ENCODE measurements at regions not wholly inside any gene's neighbourhood (a gene's known extent, or its start where the extent isn't known, plus 50 kb on each side); places are given as distances from the start of the nearest gene placed in this dataset.

DNA sequence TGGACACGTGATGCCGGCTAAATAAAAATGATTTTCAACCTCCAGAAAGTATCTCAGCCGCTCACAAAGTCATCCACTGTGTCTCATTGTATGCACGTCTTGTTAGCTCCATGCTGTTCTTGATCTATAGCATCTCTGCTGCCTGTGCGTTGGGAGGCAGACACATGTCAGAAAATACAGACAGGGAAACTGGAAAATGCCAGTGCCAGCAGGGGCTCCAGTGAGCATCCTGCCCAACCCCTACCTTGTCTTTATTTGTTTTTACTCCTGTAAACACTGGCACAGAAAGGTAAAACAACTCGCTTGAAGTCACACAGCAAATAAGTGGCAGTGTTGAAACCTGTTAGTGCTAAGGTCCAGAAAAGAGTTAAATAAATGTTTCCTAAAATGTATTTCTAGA, 208.1 kb upstream of the ASIC2 start:
- Mint-ChIP-seq H3K36me3 (ENCODE audit: low read depth) (no peaks in the 10 kb centered on the region), H3K9me3 (no peaks in the 10 kb centered on the region), H3K27ac (no peak overlapping the region), H3K27me3 (peaks cover 5% of the 10 kb centered on the region), H3K4me1 (no peaks in the 10 kb centered on the region), H3K4me3 (no peak overlapping the region)
- ATAC-seq (ENCODE audit: low read depth) (no peak), DNase-seq (no peak)
- TF ChIP-seq, protein P1, sequence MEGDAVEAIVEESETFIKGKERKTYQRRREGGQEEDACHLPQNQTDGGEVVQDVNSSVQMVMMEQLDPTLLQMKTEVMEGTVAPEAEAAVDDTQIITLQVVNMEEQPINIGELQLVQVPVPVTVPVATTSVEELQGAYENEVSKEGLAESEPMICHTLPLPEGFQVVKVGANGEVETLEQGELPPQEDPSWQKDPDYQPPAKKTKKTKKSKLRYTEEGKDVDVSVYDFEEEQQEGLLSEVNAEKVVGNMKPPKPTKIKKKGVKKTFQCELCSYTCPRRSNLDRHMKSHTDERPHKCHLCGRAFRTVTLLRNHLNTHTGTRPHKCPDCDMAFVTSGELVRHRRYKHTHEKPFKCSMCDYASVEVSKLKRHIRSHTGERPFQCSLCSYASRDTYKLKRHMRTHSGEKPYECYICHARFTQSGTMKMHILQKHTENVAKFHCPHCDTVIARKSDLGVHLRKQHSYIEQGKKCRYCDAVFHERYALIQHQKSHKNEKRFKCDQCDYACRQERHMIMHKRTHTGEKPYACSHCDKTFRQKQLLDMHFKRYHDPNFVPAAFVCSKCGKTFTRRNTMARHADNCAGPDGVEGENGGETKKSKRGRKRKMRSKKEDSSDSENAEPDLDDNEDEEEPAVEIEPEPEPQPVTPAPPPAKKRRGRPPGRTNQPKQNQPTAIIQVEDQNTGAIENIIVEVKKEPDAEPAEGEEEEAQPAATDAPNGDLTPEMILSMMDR (IDR thresholded peaks at IDR 0.05): no peak
- CTCF ChIA-PET: no interaction called here
- POLR2A ChIA-PET: no interaction called here
- intact Hi-C loops (cut with micrococcal nuclease): no loop called here

DNA sequence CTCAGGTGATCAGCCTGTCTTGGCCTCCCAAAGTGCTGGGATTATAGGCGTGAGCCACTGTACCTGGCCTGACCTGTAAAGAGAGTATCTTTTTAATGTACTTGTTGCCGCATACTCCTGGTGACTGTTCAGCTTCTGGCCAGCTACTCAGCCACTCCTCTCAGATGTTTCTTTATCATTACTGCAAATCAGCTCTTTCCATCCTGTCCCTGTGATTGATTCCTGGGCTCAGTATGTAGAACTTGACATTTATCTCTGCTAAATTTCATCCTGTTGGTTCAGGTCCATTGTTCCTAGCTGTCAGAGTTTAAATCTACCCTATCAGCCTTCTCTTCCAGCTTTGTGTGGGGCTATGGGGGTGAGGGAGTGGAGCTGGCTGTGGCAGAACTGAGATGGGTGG, 211.5 kb upstream of the ASIC2 start:
- no peak for DNase-seq
- TF ChIP-seq, protein P1 (IDR thresholded peaks at IDR 0.05): no peak
- Mint-ChIP-seq H3K36me3 (ENCODE audit: low read depth) (no peaks in the 10 kb centered on the region), H3K27ac (no peak overlapping the region), H3K27me3 (peaks cover 5% of the 10 kb centered on the region), H3K9me3 (no peaks in the 10 kb centered on the region), H3K4me1 (no peaks in the 10 kb centered on the region), H3K4me3 (no peak overlapping the region)
- ChIA-PET CTCF (no interaction called here), POLR2A (no interaction called here)
- ATAC-seq (ENCODE audit: low read depth): no peak
- intact Hi-C loops (cut with micrococcal nuclease): no loop called here

DNA sequence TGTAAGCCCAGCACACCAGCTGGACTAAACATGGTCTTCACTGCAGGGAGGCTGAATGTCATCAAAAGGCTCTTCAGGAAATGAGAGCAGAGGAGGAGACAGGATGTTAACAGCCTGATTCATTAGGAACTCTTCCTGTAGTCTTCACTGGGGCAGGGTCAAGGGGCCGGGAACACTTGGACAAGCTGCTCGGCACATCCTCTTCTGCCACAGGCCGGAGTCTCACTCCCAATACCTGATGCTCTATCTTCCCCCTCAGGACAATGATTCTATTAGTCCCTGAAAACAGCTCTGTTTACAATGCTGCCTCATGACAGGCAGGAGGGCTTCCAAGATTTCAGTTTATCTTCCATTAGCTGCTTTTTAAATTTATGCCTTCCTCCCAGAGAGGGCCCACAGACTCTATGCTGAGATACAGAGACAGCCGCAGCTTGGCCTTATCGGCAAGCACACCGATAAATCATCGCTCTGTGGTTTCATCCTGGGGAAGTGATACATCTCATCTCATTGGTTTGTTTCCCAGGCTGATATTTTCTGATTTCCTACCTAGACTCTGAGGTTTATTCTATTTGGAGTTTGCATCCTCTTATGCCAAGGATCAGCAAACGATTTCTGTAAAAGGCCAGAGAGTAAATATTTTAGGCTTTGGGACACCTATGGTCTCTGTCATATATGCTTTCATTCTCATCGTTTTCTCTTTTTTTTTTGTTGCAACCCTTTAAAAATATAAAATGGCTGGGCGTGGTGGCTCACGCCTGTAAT, 214.0 kb upstream of the ASIC2 start:
- Mint-ChIP-seq H3K36me3 (ENCODE audit: low read depth) (no peaks in the 10 kb centered on the region), H3K27ac (no peak overlapping the region), H3K9me3 (no peaks in the 10 kb centered on the region), H3K4me1 (no peaks in the 10 kb centered on the region), H3K27me3 (peaks cover 5% of the 10 kb centered on the region), H3K4me3 (no peak overlapping the region)
- DNase-seq: no peak
- POLR2A ChIA-PET: no interaction called here
- TF ChIP-seq, protein P1 (IDR thresholded peaks at IDR 0.05): no peak
- no peak for ATAC-seq (ENCODE audit: low read depth)
- intact Hi-C loops (cut with micrococcal nuclease): no loop called here
- CTCF ChIA-PET: no interaction called here

DNA sequence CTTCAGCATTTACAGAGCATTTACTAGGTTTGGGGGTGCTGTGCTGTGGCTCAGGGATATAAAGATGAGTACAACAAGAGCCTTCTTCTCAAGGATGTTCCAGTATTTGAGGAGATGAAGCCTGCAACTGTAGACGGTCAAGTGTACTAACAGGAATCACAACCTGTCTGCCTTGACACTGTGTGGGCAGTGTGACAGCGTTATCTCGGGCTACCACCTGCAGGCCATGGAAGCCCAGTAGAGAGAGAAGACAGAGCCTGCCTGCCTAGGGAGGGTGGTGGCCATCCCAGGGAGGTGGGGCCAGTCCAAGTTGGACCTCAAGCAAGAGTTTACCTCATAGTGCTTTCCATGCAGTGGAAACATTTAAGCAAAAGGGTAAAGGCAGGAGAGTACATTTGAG, 215.1 kb upstream of the ASIC2 start:
- Mint-ChIP-seq H3K4me3 (no peak overlapping the region), H3K36me3 (ENCODE audit: low read depth) (no peaks in the 10 kb centered on the region), H3K9me3 (no peaks in the 10 kb centered on the region), H3K27me3 (peaks cover 5% of the 10 kb centered on the region), H3K4me1 (no peaks in the 10 kb centered on the region), H3K27ac (no peak overlapping the region)
- DNase-seq (no peak), ATAC-seq (ENCODE audit: low read depth) (no peak)
- ChIA-PET CTCF (no interaction called here), POLR2A (no interaction called here)
- intact Hi-C loops (cut with micrococcal nuclease): no loop called here
- TF ChIP-seq, protein P1 (IDR thresholded peaks at IDR 0.05): no peak

DNA sequence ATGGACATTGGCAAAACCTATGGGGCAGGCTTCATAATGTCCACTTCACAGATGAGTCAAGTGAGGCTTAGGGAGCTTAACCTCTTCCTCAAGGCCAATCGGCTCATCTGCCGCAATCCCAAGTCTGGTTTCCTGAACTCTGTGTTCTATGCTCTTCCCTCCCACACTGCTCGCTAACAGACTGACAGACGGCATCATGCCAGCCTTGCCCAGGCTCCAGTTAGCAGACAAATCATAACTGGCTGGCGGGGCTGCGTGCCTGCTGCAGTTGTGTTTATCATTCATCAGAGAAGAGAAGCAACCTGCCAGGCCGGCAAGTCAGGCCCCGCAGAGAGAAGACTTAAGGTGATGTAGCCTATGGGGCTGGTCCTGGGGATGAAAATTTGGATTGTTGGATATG, 216.2 kb upstream of the ASIC2 start:
- H3K27me3 Mint-ChIP-seq: peaks cover 4% of the 10 kb centered on the region
- H3K27ac Mint-ChIP-seq: no peak overlapping the region
- TF ChIP-seq, protein P1 (IDR thresholded peaks at IDR 0.05): no peak
- ChIA-PET CTCF (no interaction called here), POLR2A (no interaction called here)
- no peaks in the 10 kb centered on the region for H3K9me3 Mint-ChIP-seq
- no peak overlapping the region for H3K4me3 Mint-ChIP-seq
- H3K36me3 Mint-ChIP-seq (ENCODE audit: low read depth): no peaks in the 10 kb centered on the region
- intact Hi-C loops (cut with micrococcal nuclease): no loop called here
- H3K4me1 Mint-ChIP-seq: no peaks in the 10 kb centered on the region
- ATAC-seq (ENCODE audit: low read depth) (no peak), DNase-seq (no peak)

Data from activated B cell treated with CpG ODN at 0.5 μM for 24 hours (primary cell).